H1 (cell line): ENCODE measurements at regions not wholly inside any gene's neighbourhood (a gene's known extent, or its start where the extent isn't known, plus 50 kb on each side); places are given as distances from the start of the nearest gene placed in this dataset.

ENCODE experiments used
- CEBPB ChIP-seq: IDR thresholded peaks from 2 replicates; pipeline ENCODE4 v1.6.1; 2012; ENCODE audit warnings: low read depth, low read length
- EGR1 ChIP-seq: IDR thresholded peaks from 2 replicates; pipeline ENCODE4 v1.6.1; 2011; ENCODE audit warnings: low read depth, low read length, borderline replicate concordance
- EP300 ChIP-seq, 2 experiments: IDR thresholded peaks; 1 replicate in 1 of 2; 2 replicates in 1 of 2; pipeline ENCODE4 v1.6.1; 2011 to 2012; ENCODE audit warnings: low read depth in 2 of 2, low read length in 2 of 2, mild to moderate bottlenecking in 2 of 2, borderline replicate concordance in 1 of 2, inconsistent platforms in 1 of 2, moderate library complexity in 1 of 2
- FOSL1 ChIP-seq: IDR thresholded peaks from 2 replicates; pipeline ENCODE4 v1.6.1; 2011; ENCODE audit warnings: mild to moderate bottlenecking, low read depth, low read length, moderate library complexity; ENCODE audit not compliant: insufficient read depth
- HDAC2 ChIP-seq, 2 experiments: fragments of 300-600 bp in 1 of 2; sonication (generic) in 1 of 2; IDR thresholded peaks; 2 replicates each; pipeline ENCODE4 v1.6.1; 2011 to 2012; ENCODE audit warnings: low read depth in 2 of 2, low read length in 2 of 2, mild to moderate bottlenecking in 2 of 2, moderate library complexity in 2 of 2, borderline replicate concordance in 1 of 2, inconsistent platforms in 1 of 2
- POLR2A ChIP-seq, 2 experiments: IDR thresholded peaks; 1 replicate in 1 of 2; 2 replicates in 1 of 2; pipeline ENCODE4 v1.6.1; 2011; ENCODE audit warnings: low read depth in 2 of 2, low read length in 2 of 2, mild to moderate bottlenecking in 2 of 2; ENCODE audit errors: control extremely low read depth in 1 of 2
- TAF1 ChIP-seq: IDR thresholded peaks from 2 replicates; pipeline ENCODE4 v1.6.1; 2011; ENCODE audit warnings: mild to moderate bottlenecking, low read depth, low read length
- TCF12 ChIP-seq: IDR thresholded peaks from 2 replicates; pipeline ENCODE4 v1.6.1; 2011; ENCODE audit warnings: low read depth, mild to moderate bottlenecking, low read length
- TF ChIP-seq, protein P1 (sequence below): IDR thresholded peaks from 2 replicates; pipeline ENCODE4 v1.6.1; 2011; ENCODE audit warnings: low read length, improper control_type of control experiment
- TF ChIP-seq, protein P2 (sequence below), 3 experiments: IDR thresholded peaks; 1 replicate in 2 of 3; 2 replicates in 1 of 3; pipeline versions ENCODE4 v1.5.1 to v1.6.1; 2011; ENCODE audit warnings: low read length in 3 of 3, mild to moderate bottlenecking in 3 of 3, inconsistent platforms in 2 of 3, low read depth in 1 of 3, moderate library complexity in 1 of 3; ENCODE audit not compliant: insufficient read depth in 1 of 3; ENCODE audit errors: control extremely low read depth in 1 of 3

DNA sequence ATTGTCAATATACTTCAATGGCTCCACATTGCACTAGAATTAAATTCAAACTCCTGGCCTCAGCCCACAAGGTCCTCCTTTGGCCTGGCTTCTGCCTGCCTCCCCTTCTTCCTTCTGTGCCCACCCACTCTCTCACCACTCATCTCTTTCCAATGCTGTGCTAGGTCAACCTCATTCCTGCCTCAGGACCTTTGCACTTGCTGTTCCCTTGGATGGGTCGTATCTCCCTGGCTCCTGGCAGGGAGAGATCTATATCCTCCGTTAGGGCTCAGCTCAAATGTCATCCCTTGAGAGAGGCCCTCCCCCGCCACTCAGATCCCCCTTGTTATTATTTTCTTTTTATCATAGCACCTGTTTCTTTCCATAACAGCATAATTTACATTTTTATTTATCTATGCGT, 79.9 kb upstream of the LHX5 start:
- TF ChIP-seq, protein P1, sequence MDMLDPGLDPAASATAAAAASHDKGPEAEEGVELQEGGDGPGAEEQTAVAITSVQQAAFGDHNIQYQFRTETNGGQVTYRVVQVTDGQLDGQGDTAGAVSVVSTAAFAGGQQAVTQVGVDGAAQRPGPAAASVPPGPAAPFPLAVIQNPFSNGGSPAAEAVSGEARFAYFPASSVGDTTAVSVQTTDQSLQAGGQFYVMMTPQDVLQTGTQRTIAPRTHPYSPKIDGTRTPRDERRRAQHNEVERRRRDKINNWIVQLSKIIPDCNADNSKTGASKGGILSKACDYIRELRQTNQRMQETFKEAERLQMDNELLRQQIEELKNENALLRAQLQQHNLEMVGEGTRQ = no peak
- TF ChIP-seq POLR2A (IDR thresholded peaks at IDR 0.05; ENCODE audit: control extremely low read depth in 1 of 2, low read depth in 2 of 2, low read length in 2 of 2) (no peak), EP300 (IDR thresholded peaks at IDR 0.05; ENCODE audit: borderline replicate concordance in 1 of 2, low read depth in 2 of 2, low read length in 2 of 2) (no peak), CEBPB (no peak), EGR1 (no peak), TCF12 (no peak), FOSL1 (no peak), HDAC2 (IDR thresholded peaks at IDR 0.05; ENCODE audit: borderline replicate concordance in 1 of 2, low read depth in 2 of 2, low read length in 2 of 2) (no peak), TAF1 (no peak)
- TF ChIP-seq, protein P2, sequence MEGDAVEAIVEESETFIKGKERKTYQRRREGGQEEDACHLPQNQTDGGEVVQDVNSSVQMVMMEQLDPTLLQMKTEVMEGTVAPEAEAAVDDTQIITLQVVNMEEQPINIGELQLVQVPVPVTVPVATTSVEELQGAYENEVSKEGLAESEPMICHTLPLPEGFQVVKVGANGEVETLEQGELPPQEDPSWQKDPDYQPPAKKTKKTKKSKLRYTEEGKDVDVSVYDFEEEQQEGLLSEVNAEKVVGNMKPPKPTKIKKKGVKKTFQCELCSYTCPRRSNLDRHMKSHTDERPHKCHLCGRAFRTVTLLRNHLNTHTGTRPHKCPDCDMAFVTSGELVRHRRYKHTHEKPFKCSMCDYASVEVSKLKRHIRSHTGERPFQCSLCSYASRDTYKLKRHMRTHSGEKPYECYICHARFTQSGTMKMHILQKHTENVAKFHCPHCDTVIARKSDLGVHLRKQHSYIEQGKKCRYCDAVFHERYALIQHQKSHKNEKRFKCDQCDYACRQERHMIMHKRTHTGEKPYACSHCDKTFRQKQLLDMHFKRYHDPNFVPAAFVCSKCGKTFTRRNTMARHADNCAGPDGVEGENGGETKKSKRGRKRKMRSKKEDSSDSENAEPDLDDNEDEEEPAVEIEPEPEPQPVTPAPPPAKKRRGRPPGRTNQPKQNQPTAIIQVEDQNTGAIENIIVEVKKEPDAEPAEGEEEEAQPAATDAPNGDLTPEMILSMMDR (IDR thresholded peaks at IDR 0.05; ENCODE audit: control extremely low read depth in 1 of 3, insufficient read depth in 1 of 3, low read depth in 1 of 3, low read length in 3 of 3) = no peak
